Upper lobe of left lung (tissue), 4 donors: ENCODE measurements at regions not wholly inside any gene's neighbourhood (a gene's known extent, or its start where the extent isn't known, plus 50 kb on each side); places are given as distances from the start of the nearest gene placed in this dataset.

Experiments used
- POLR2A ChIP-seq, 4 donors: fragments of 450-650 bp; IDR thresholded peaks; one replicate each; pipeline ENCODE4 v1.5.1; 2016 to 2017; ENCODE audit warnings: antibody characterized with exemption in 4 of 4, mild to moderate bottlenecking in 2 of 4
- TF ChIP-seq, protein P1 (sequence below), 6 experiments: fragments of 450-650 bp in 4 of 6; fragments of 200-600 bp in 2 of 6; sonication (generic) in 2 of 6; IDR thresholded peaks; one replicate each; pipeline ENCODE4 v1.5.1; 2016 to 2019; ENCODE audit warnings: antibody characterized with exemption in 6 of 6

- TF ChIP-seq, protein P1, sequence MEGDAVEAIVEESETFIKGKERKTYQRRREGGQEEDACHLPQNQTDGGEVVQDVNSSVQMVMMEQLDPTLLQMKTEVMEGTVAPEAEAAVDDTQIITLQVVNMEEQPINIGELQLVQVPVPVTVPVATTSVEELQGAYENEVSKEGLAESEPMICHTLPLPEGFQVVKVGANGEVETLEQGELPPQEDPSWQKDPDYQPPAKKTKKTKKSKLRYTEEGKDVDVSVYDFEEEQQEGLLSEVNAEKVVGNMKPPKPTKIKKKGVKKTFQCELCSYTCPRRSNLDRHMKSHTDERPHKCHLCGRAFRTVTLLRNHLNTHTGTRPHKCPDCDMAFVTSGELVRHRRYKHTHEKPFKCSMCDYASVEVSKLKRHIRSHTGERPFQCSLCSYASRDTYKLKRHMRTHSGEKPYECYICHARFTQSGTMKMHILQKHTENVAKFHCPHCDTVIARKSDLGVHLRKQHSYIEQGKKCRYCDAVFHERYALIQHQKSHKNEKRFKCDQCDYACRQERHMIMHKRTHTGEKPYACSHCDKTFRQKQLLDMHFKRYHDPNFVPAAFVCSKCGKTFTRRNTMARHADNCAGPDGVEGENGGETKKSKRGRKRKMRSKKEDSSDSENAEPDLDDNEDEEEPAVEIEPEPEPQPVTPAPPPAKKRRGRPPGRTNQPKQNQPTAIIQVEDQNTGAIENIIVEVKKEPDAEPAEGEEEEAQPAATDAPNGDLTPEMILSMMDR (IDR thresholded peaks at IDR 0.05), result no peak
- TF ChIP-seq POLR2A (IDR thresholded peaks at IDR 0.05), result no peak
These were observed 117.7 kb downstream of the RFLNA start for GRCh38 chr12:124412646-124413015.
